Ovary (tissue), 3 donors: ENCODE measurements at regions not wholly inside any gene's neighbourhood (a gene's known extent, or its start where the extent isn't known, plus 50 kb on each side); places are given as distances from the start of the nearest gene placed in this dataset.

Experiments used
- CTCF ChIP-seq, 3 donors: fragments of 450-650 bp in 2 of 3; fragments of 200-600 bp in 1 of 3; IDR thresholded peaks; one replicate each; pipeline versions ENCODE4 v1.5.1 to v1.8.0; 2016 to 2022; ENCODE audit warnings: antibody characterized with exemption in 3 of 3, mild to moderate bottlenecking in 1 of 3
- EP300 ChIP-seq: sonication (generic); formaldehyde crosslinking; IDR thresholded peaks from one replicate; pipeline ENCODE4 v1.6.1; 2017; ENCODE audit warnings: antibody characterized with exemption
- POLR2A ChIP-seq: fragments of 450-650 bp; IDR thresholded peaks from one replicate; pipeline ENCODE4 v1.6.1; 2017; ENCODE audit warnings: antibody characterized with exemption, mild to moderate bottlenecking, moderate library complexity
- donor health status: DM: no; HTN: no; CAD: no.

DNA sequence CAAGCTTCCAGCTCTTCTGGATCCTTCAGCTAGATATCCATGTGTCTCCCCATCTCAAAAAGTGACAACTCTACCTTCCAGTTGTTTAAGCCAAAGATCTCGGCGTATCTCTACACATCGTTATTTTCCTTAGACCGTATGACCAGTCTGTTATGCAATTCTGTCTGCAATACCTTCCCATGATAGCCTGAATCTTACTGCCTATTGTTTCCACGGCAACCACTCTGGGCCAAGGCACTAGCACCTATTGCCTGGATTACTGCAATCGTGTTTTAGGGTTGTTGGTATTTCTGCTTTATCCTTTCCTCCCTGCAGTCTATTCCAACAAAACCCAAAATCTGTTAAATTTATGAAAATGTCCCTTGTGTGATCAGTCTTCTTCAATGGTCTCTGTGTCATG, 448.4 kb downstream of the MTRR start:
- TF ChIP-seq CTCF (IDR thresholded peaks at IDR 0.05) (no peak), POLR2A (no peak), EP300 (no peak)
